GM12878 (cell line): ENCODE measurements at regions not wholly inside any gene's neighbourhood (a gene's known extent, or its start where the extent isn't known, plus 50 kb on each side); places are given as distances from the start of the nearest gene placed in this dataset.

ENCODE experiments used
- ATAC-seq: fragments of 200-7000 bp; cut with Tn5 transposase; 3 replicates; pipeline ENCODE4 v1.9.1; 2020; ENCODE audit warnings: mild to moderate bottlenecking, moderate library complexity
- BruUV-seq: library from RNA; stranded (reverse); fragments of 400-500 nt; replicated peaks from 2 replicates; lab custom pipeline; 2021; lab: Mats Ljungman, UMichigan
- CTCF ChIA-PET: fragments of 300-600 bp; sonication (Branson Sonifier 250); formaldehyde crosslinking; extraction: SDS; loops from one replicate; lab custom pipeline; 2021; ENCODE audit warnings: inconsistent platforms; lab: Yijun Ruan, JAX
- POLR2A ChIA-PET: fragments of 350-600 bp; formaldehyde crosslinking; extraction: SDS; loops from one replicate; lab custom pipeline; 2021; ENCODE audit warnings: inconsistent platforms; lab: Charles Lee
- RAD21 ChIA-PET: fragments of 300-600 bp; sonication (Branson Sonifier 250); formaldehyde crosslinking; loops from one replicate; lab custom pipeline; 2023; ENCODE audit warnings: antibody characterized with exemption; ENCODE audit not compliant: unreplicated experiment; lab: Charles Lee
- SMC1A ChIA-PET: fragments of 300-600 bp; sonication (Branson Sonifier 250); formaldehyde crosslinking; loops from one replicate; lab custom pipeline; 2023; ENCODE audit not compliant: unreplicated experiment, uncharacterized antibody; lab: Charles Lee
- DNase-seq: peaks from one replicate; pipeline ENCODE4 v3.0.0-alpha.2; 2011; ENCODE audit warnings: low read depth, low spot score
- FAIRE-seq: peaks from 3 replicates; lab custom pipeline; 2011; peaks lifted over from hg19 to GRCh38; lab: Jason Lieb, UNC
- H2AFZ ChIP-seq: 2 replicates; pipeline ENCODE4 v1.6.0; 2011; ENCODE audit warnings: low read depth, low read length, control low read depth; ENCODE audit not compliant: control insufficient read depth
- H3K27ac ChIP-seq: 2 replicates; pipeline ENCODE4 v1.5.1; 2011; ENCODE audit warnings: control low read depth; ENCODE audit not compliant: control insufficient read depth, insufficient read depth
- H3K27me3 ChIP-seq, 2 experiments: replicated peaks in 1 of 2; 2 replicates each; pipeline versions ENCODE4 v1.6.0 to v1.6.1; 2011; ENCODE audit warnings: low read length in 1 of 2; ENCODE audit not compliant: control insufficient read depth in 2 of 2, insufficient read depth in 2 of 2
- H3K36me3 ChIP-seq, 2 experiments: 2 replicates each; pipeline ENCODE4 v1.5.1; 2011; ENCODE audit warnings: low read length in 1 of 2; ENCODE audit not compliant: control insufficient read depth in 2 of 2, insufficient read depth in 2 of 2
- H3K4me1 ChIP-seq: 2 replicates; pipeline ENCODE4 v1.6.1; 2011; ENCODE audit warnings: mild to moderate bottlenecking, low read length, moderate library complexity, mixed read lengths; ENCODE audit not compliant: control insufficient read depth, insufficient read depth
- H3K4me2 ChIP-seq: 2 replicates; pipeline ENCODE4 v1.6.0; 2011; ENCODE audit warnings: control low read depth; ENCODE audit not compliant: control insufficient read depth, insufficient read depth
- H3K4me3 ChIP-seq: fragments of 200-600 bp; sonication (generic); 2 replicates; pipeline ENCODE4 v1.5.1; 2016
- H3K79me2 ChIP-seq: 2 replicates; pipeline ENCODE4 v1.6.0; 2011; ENCODE audit warnings: low read length; ENCODE audit not compliant: control insufficient read depth, insufficient read depth
- H3K9ac ChIP-seq: 2 replicates; pipeline ENCODE4 v1.8.0; 2011; ENCODE audit warnings: low read length, control low read depth, mixed read lengths; ENCODE audit not compliant: control insufficient read depth, insufficient read depth
- H3K9me3 ChIP-seq: replicated peaks from 3 replicates; pipeline ENCODE4 v1.5.1; 2011; ENCODE audit warnings: mild to moderate bottlenecking, low read length; ENCODE audit not compliant: control insufficient read depth, insufficient read depth
- H4K20me1 ChIP-seq: 2 replicates; pipeline ENCODE4 v1.6.0; 2011; ENCODE audit not compliant: control insufficient read depth, insufficient read depth
- BHLHE40 ChIP-seq, 2 experiments: fragments of 450-650 bp in 1 of 2; IDR thresholded peaks; 2 replicates each; pipeline ENCODE4 v1.6.1; 2011 to 2017; ENCODE audit warnings: low read depth in 2 of 2, borderline replicate concordance in 1 of 2, improper control_type of control experiment in 1 of 2, low read length in 1 of 2, mild to moderate bottlenecking in 1 of 2
- CEBPB ChIP-seq, 2 experiments: fragments of 150-350 bp in 1 of 2; IDR thresholded peaks; 2 replicates each; pipeline ENCODE4 v1.6.1; 2012 to 2014; ENCODE audit warnings: low read depth in 2 of 2, low read length in 2 of 2, borderline replicate concordance in 1 of 2, inconsistent platforms in 1 of 2
- CTCF ChIP-seq, 3 experiments: IDR thresholded peaks in 2 of 3; conservative IDR thresholded peaks in 1 of 3; 2 replicates each; pipeline ENCODE4 v1.5.1; 2011; ENCODE audit warnings: low read depth in 3 of 3, low read length in 3 of 3, mild to moderate bottlenecking in 3 of 3, control low read depth in 2 of 3, moderate library complexity in 2 of 3, inconsistent platforms in 1 of 3, mixed read lengths in 1 of 3; ENCODE audit not compliant: control insufficient read depth in 2 of 3, insufficient read depth in 1 of 3; ENCODE audit errors: extremely low read depth in 1 of 3
- ETV6 ChIP-seq, 2 experiments: fragments of 450-650 bp in 1 of 2; IDR thresholded peaks in 1 of 2; conservative IDR thresholded peaks in 1 of 2; 2 replicates each; pipeline ENCODE4 v1.6.1; 2014; ENCODE audit warnings: antibody characterized with exemption in 1 of 2, borderline replicate concordance in 1 of 2, low read depth in 1 of 2, mild to moderate bottlenecking in 1 of 2, moderate library complexity in 1 of 2
- HDGF ChIP-seq: fragments of 450-650 bp; IDR thresholded peaks from 2 replicates; pipeline ENCODE4 v1.6.1; 2016; ENCODE audit warnings: antibody characterized with exemption
- KAT2A ChIP-seq: conservative IDR thresholded peaks from 2 replicates; pipeline ENCODE4 v1.6.1; 2011; ENCODE audit warnings: low read depth, low read length; ENCODE audit not compliant: control insufficient read depth
- MLLT1 ChIP-seq: fragments of 450-650 bp; IDR thresholded peaks from 2 replicates; pipeline ENCODE4 v1.6.1; 2016; ENCODE audit warnings: mild to moderate bottlenecking
- NFYB ChIP-seq: IDR thresholded peaks from 2 replicates; pipeline ENCODE4 v1.6.1; 2011; ENCODE audit warnings: low read depth, mild to moderate bottlenecking, low read length, improper control_type of control experiment, moderate library complexity; ENCODE audit not compliant: insufficient read depth
- RBBP5 ChIP-seq: fragments of 200-600 bp; sonication (generic); conservative IDR thresholded peaks from 2 replicates; pipeline ENCODE4 v1.6.1; 2016
- SREBF1 ChIP-seq: IDR thresholded peaks from 2 replicates; pipeline ENCODE4 v1.6.1; 2012; ENCODE audit warnings: mild to moderate bottlenecking, low read length
- SREBF2 ChIP-seq: IDR thresholded peaks from 2 replicates; pipeline ENCODE4 v1.6.1; 2012; ENCODE audit warnings: mild to moderate bottlenecking, low read length
- ZBTB40 ChIP-seq: fragments of 450-650 bp; IDR thresholded peaks from 2 replicates; pipeline ENCODE4 v1.6.1; 2016; ENCODE audit warnings: mild to moderate bottlenecking, moderate library complexity, borderline replicate concordance
- WGBS: methylation state at CpG from one replicate; pipeline ENCODE4 v1.1.6; 2016; ENCODE audit warnings: low lambda C conversion rate; ENCODE audit not compliant: insufficient replicate concordance, insufficient coverage; ENCODE audit errors: missing lambda C conversion rate; 5-methylcytosine and 5-hydroxymethylcytosine counted together
- in situ Hi-C: fragments of 300-500 bp; cut with MboI; formaldehyde crosslinking; loops from 9 replicates; pipeline ENCODE4 v1.14.3; 2018; ENCODE audit warnings: mixed read lengths
- intact Hi-C: fragments of 100-400 bp; cut with micrococcal nuclease; formaldehyde crosslinking; loops from one replicate; pipeline ENCODE4 v1.14.2; 2022; ENCODE audit not compliant: unreplicated experiment

GRCh38 chr22:22092101-22092500 is 109.5 kb upstream of the TOP3B start:
- no peak for ATAC-seq
- no peak for DNase-seq
- Histone ChIP-seq H4K20me1 (no peaks in the 10 kb centered on the region), H2AFZ (no peak overlapping the region), H3K4me3 (no peak overlapping the region), H3K4me2 (no peak overlapping the region), H3K9ac (no peak overlapping the region), H3K79me2 (no peaks in the 10 kb centered on the region), H3K36me3 (no peaks in the 10 kb centered on the region)
- ChIA-PET CTCF (no interaction called here), SMC1A (no interaction called here)
- intact Hi-C loops: loop anchor here (2.0 kb wide), 1 partner anchor 27 kb away; no protein-coding TSS in a partner anchor
- 62% methylated on average over 2 of the region's 3 CpGs for WGBS
- FAIRE-seq: no peak
- TF ChIP-seq NFYB (no peak), ZBTB40 (no peak), RBBP5 (no peak), ETV6 (conservative IDR thresholded peaks at IDR 0.05 in 1 of 2, IDR thresholded peaks at IDR 0.05 in 1 of 2; ENCODE audit: borderline replicate concordance in 1 of 2, low read depth in 1 of 2) (no peak), CEBPB (IDR thresholded peaks at IDR 0.05; ENCODE audit: borderline replicate concordance in 1 of 2, low read depth in 2 of 2, low read length in 2 of 2) (no peak), KAT2A (no peak), SREBF1 (no peak), SREBF2 (no peak), CTCF (IDR thresholded peaks at IDR 0.05 in 2 of 3, conservative IDR thresholded peaks at IDR 0.05 in 1 of 3; ENCODE audit: control insufficient read depth in 2 of 3, extremely low read depth in 1 of 3, insufficient read depth in 1 of 3, low read depth in 3 of 3, low read length in 3 of 3) (no peak), BHLHE40 (IDR thresholded peaks at IDR 0.05; ENCODE audit: borderline replicate concordance in 1 of 2, low read depth in 2 of 2, low read length in 1 of 2) (no peak), MLLT1 (no peak), HDGF (no peak)
- TF ChIP-seq, all 136 proteins: peak for 0
- BruUV-seq: no TSS peak
- Histone ChIP-seq H3K27me3 (no peaks in the 10 kb centered on the region), H3K9me3 (peaks cover 3% of the 10 kb centered on the region; the same call in 2 of the 3 replicates), H3K4me1 (peaks cover 3% of the 10 kb centered on the region), H3K27ac (no peak overlapping the region)
- in situ Hi-C loops: no loop called here
- ChIA-PET RAD21 (interaction anchor here (0.7 kb wide), 1 partner anchor 31 kb away, joined by 5 read pairs; no protein-coding TSS in a partner anchor), POLR2A (interaction anchor here (0.7 kb wide), 1 partner anchor 19 kb away, joined by 5 read pairs; no protein-coding TSS in a partner anchor)
